Endodermal cell (in vitro differentiated cells): ENCODE measurements at regions not wholly inside any gene's neighbourhood (a gene's known extent, or its start where the extent isn't known, plus 50 kb on each side); places are given as distances from the start of the nearest gene placed in this dataset.

ENCODE experiments used
- DNase-seq: peaks from one replicate; pipeline ENCODE4 v3.0.0-alpha.2; 2017
- H3K27ac ChIP-seq: 2 replicates; pipeline ENCODE4 v1.5.1; 2013; ENCODE audit warnings: mild to moderate bottlenecking, low read depth, low read length, moderate library complexity
- H3K27me3 ChIP-seq: 2 replicates; pipeline ENCODE4 v1.6.1; 2013; ENCODE audit warnings: mild to moderate bottlenecking, low read length, moderate library complexity; ENCODE audit not compliant: insufficient read depth, control insufficient read depth, poor library complexity, severe bottlenecking
- H3K36me3 ChIP-seq: 2 replicates; pipeline ENCODE4 v1.7.0; 2013; ENCODE audit warnings: mild to moderate bottlenecking, low read length, moderate library complexity; ENCODE audit not compliant: control insufficient read depth, insufficient read depth
- H3K4me1 ChIP-seq: one replicate; pipeline ENCODE4 v1.7.0; 2013; ENCODE audit warnings: low read length; ENCODE audit not compliant: control insufficient read depth, insufficient read depth
- H3K4me3 ChIP-seq: 2 replicates; pipeline ENCODE4 v1.5.1; 2013; ENCODE audit warnings: mild to moderate bottlenecking, low read length, moderate library complexity
- H3K9ac ChIP-seq: 2 replicates; pipeline ENCODE4 v1.6.1; 2013; ENCODE audit warnings: mild to moderate bottlenecking, low read length, moderate library complexity; ENCODE audit not compliant: poor library complexity, severe bottlenecking; ENCODE audit errors: extremely low read depth
- H3K9me3 ChIP-seq: 2 replicates; pipeline ENCODE4 v1.6.1; 2013; ENCODE audit warnings: mild to moderate bottlenecking, low read length, moderate library complexity; ENCODE audit not compliant: control insufficient read depth
- H3K27ac Mint-ChIP-seq: 2 replicates; pipeline ENCODE4 v1.8.0; 2020; ENCODE audit warnings: mixed read lengths
- H3K27me3 Mint-ChIP-seq: 2 replicates; pipeline ENCODE4 v1.8.0; 2021; ENCODE audit warnings: mild to moderate bottlenecking, mixed read lengths; ENCODE audit not compliant: insufficient read depth
- H3K36me3 Mint-ChIP-seq: 2 replicates; pipeline ENCODE4 v1.8.0; 2020; ENCODE audit warnings: low read depth, mixed read lengths
- H3K4me1 Mint-ChIP-seq: 2 replicates; pipeline ENCODE4 v1.8.0; 2020; ENCODE audit warnings: mixed read lengths
- H3K4me3 Mint-ChIP-seq: 2 replicates; pipeline ENCODE4 v1.8.0; 2020; ENCODE audit warnings: mild to moderate bottlenecking, moderate library complexity, mixed read lengths
- H3K9me3 Mint-ChIP-seq: 2 replicates; pipeline ENCODE4 v1.8.0; 2020; ENCODE audit warnings: mild to moderate bottlenecking, mixed read lengths
- CTCF ChIP-seq: fragments of 200-600 bp; sonication (generic); conservative IDR thresholded peaks from 2 replicates; pipeline ENCODE4 v1.5.0; 2021; ENCODE audit warnings: antibody characterized with exemption, mild to moderate bottlenecking
- WGBS, 2 experiments: methylation state at CpG; one replicate each; pipeline versions ENCODE4 v1.1.5 to v1.1.7; 2013; ENCODE audit warnings: missing lambda C conversion rate in 2 of 2, mixed read lengths in 1 of 2; ENCODE audit not compliant: insufficient coverage in 1 of 2, insufficient read length in 1 of 2; 5-methylcytosine and 5-hydroxymethylcytosine counted together

- no peak overlapping the region for H3K27ac Mint-ChIP-seq
Observed at GRCh38 chr11:109048098-109048497, 373.9 kb upstream of the C11orf87 start.

DNA sequence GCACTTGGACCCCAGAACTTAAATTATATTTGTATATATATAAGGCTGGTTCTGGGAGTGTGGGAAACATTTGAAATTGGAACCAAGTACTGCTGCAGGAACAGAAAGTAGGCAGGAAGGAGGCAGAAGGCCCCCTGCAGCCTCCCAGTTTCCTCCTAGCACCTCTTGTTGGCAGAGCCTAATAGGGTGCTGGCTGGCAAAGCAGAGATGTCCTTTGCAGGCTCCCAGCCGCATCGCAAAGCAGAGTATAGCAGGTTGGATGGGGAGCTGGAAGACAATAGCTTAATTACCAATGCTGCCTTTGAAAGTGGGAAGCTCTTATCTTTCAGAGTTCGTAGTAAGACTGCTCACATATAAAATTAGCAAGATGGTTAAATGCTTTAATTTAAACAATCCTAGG lies 370.8 kb upstream of the C11orf87 start:
- TF ChIP-seq CTCF = no peak
- no peaks in the 10 kb centered on the region for H3K9me3 Mint-ChIP-seq
- H3K4me1 Mint-ChIP-seq = no peaks in the 10 kb centered on the region
- no peak overlapping the region for H3K27ac ChIP-seq
- WGBS, 2 experiments = 73 to 93% methylated on average over 2 to 3 of the region's 3 CpGs
- H3K4me3 Mint-ChIP-seq = no peak overlapping the region
- no peaks in the 10 kb centered on the region for H3K9me3 ChIP-seq
- H3K36me3 ChIP-seq = no peaks in the 10 kb centered on the region
- DNase-seq = no peak
- H3K27ac Mint-ChIP-seq = no peak overlapping the region
- no peak overlapping the region for H3K4me3 ChIP-seq
- peaks cover 4% of the 10 kb centered on the region for H3K27me3 Mint-ChIP-seq
- H3K36me3 Mint-ChIP-seq = no peaks in the 10 kb centered on the region
- H3K9ac ChIP-seq = no peak overlapping the region
- H3K27me3 ChIP-seq = no peaks in the 10 kb centered on the region
- H3K4me1 ChIP-seq = no peaks in the 10 kb centered on the region

More at GRCh38 chr11:109048098-109048497, 373.9 kb upstream of the C11orf87 start:
- H3K9ac ChIP-seq = no peak overlapping the region
- Mint-ChIP-seq H3K4me1 (no peaks in the 10 kb centered on the region), H3K27me3 (peaks cover 4% of the 10 kb centered on the region), H3K4me3 (no peak overlapping the region), H3K9me3 (no peaks in the 10 kb centered on the region), H3K36me3 (no peaks in the 10 kb centered on the region)
- H3K36me3 ChIP-seq = no peaks in the 10 kb centered on the region
- no peak for DNase-seq
- H3K4me3 ChIP-seq = no peak overlapping the region
- no peaks in the 10 kb centered on the region for H3K4me1 ChIP-seq
- H3K27me3 ChIP-seq = no peaks in the 10 kb centered on the region
- no peaks in the 10 kb centered on the region for H3K9me3 ChIP-seq
- no peak for TF ChIP-seq CTCF
- H3K27ac ChIP-seq = no peak overlapping the region

GRCh38 chr11:109059402-109059801 lies 362.6 kb upstream of the C11orf87 start:
- H3K27me3 Mint-ChIP-seq = peaks cover 20% of the 10 kb centered on the region

More at GRCh38 chr11:109059402-109059801, 362.6 kb upstream of the C11orf87 start:
- Histone ChIP-seq H3K9me3 (no peaks in the 10 kb centered on the region), H3K36me3 (no peaks in the 10 kb centered on the region), H3K9ac (no peak overlapping the region), H3K27me3 (no peaks in the 10 kb centered on the region), H3K27ac (no peak overlapping the region), H3K4me3 (no peak overlapping the region), H3K4me1 (no peaks in the 10 kb centered on the region)
- WGBS, 2 experiments = 82 to 95% methylated on average over 5 of the region's 5 CpGs
- no peaks in the 10 kb centered on the region for H3K36me3 Mint-ChIP-seq
- H3K9me3 Mint-ChIP-seq = no peaks in the 10 kb centered on the region
- peaks cover 5% of the 10 kb centered on the region for H3K4me1 Mint-ChIP-seq
- H3K27ac Mint-ChIP-seq = no peak overlapping the region
- DNase-seq = no peak
- H3K4me3 Mint-ChIP-seq = no peak overlapping the region
- TF ChIP-seq CTCF = no peak
